CD4-positive, alpha-beta T cell (primary cell): ENCODE measurements at regions not wholly inside any gene's neighbourhood (a gene's known extent, or its start where the extent isn't known, plus 50 kb on each side); places are given as distances from the start of the nearest gene placed in this dataset.

Source experiments
- ATAC-seq: fragments of 200-7000 bp; cut with Tn5 transposase; one replicate; pipeline ENCODE4 v1.10.0; 2022; ENCODE audit warnings: mild to moderate bottlenecking; ENCODE audit not compliant: poor library complexity
- CTCF ChIA-PET: fragments of 350-600 bp; sonication (Branson Sonifier 250); formaldehyde crosslinking; loops from one replicate; lab custom pipeline; 2021; ENCODE audit warnings: antibody characterized with exemption, inconsistent platforms; lab: Charles Lee
- POLR2A ChIA-PET: fragments of 350-600 bp; sonication (Branson Sonifier 250); formaldehyde crosslinking; loops from one replicate; lab custom pipeline; 2021; ENCODE audit warnings: antibody characterized with exemption, inconsistent platforms; lab: Charles Lee
- DNase-seq, 14 experiments: peaks; one replicate each; pipeline ENCODE4 v3.0.0-alpha.2; 2013 to 2020; ENCODE audit warnings: mixed read lengths in 2 of 14
- H3K27ac ChIP-seq, 2 donors: one replicate each; pipeline versions ENCODE4 v1.5.1 to v1.7.0; 2013; ENCODE audit warnings: low read length in 2 of 2, low read depth in 1 of 2, mild to moderate bottlenecking in 1 of 2
- H3K27me3 ChIP-seq, 2 experiments: 1 replicate in 1 of 2; 2 replicates in 1 of 2; pipeline versions ENCODE4 v1.6.1 to v1.7.0; 2013; ENCODE audit warnings: low read length in 2 of 2, control low read depth in 1 of 2, mild to moderate bottlenecking in 1 of 2, moderate library complexity in 1 of 2; ENCODE audit not compliant: insufficient read depth in 2 of 2, control insufficient read depth in 1 of 2
- H3K36me3 ChIP-seq: one replicate; pipeline ENCODE4 v1.6.1; 2013; ENCODE audit warnings: low read length, control low read depth; ENCODE audit not compliant: insufficient read depth
- H3K4me1 ChIP-seq: one replicate; pipeline ENCODE4 v1.6.1; 2013; ENCODE audit warnings: low read length, control low read depth; ENCODE audit not compliant: insufficient read depth
- H3K4me3 ChIP-seq: one replicate; pipeline ENCODE4 v1.5.1; 2013; ENCODE audit warnings: mild to moderate bottlenecking, low read length, moderate library complexity
- H3K9me3 ChIP-seq, 2 experiments: 1 replicate in 1 of 2; 2 replicates in 1 of 2; pipeline versions ENCODE4 v1.6.1 to v1.7.0; 2013; ENCODE audit warnings: low read length in 2 of 2, mild to moderate bottlenecking in 2 of 2, control low read depth in 1 of 2, moderate library complexity in 1 of 2; ENCODE audit not compliant: control insufficient read depth in 1 of 2, insufficient read depth in 1 of 2
- H3K27ac Mint-ChIP-seq: one replicate; pipeline ENCODE4 v1.8.0; 2020; ENCODE audit warnings: mixed read lengths
- H3K27me3 Mint-ChIP-seq: one replicate; pipeline ENCODE4 v1.8.0; 2021; ENCODE audit warnings: mixed read lengths
- H3K36me3 Mint-ChIP-seq: one replicate; pipeline ENCODE4 v1.8.0; 2021; ENCODE audit warnings: low read depth, mixed read lengths
- H3K4me1 Mint-ChIP-seq: one replicate; pipeline ENCODE4 v1.8.0; 2021; ENCODE audit warnings: low read depth, mixed read lengths
- H3K4me3 Mint-ChIP-seq: one replicate; pipeline ENCODE4 v1.8.0; 2020; ENCODE audit warnings: mild to moderate bottlenecking, mixed read lengths
- H3K9me3 Mint-ChIP-seq: one replicate; pipeline ENCODE4 v1.8.0; 2020; ENCODE audit warnings: mixed read lengths
- CTCF ChIP-seq: fragments of 200-600 bp; IDR thresholded peaks from one replicate; pipeline ENCODE4 v1.8.0; 2022; ENCODE audit warnings: antibody characterized with exemption, mild to moderate bottlenecking
- intact Hi-C, 2 experiments: fragments of 100-400 bp; cut with DNase I in 1 of 2; cut with micrococcal nuclease in 1 of 2; formaldehyde crosslinking; loops; one replicate each; pipeline versions ENCODE4 v1.15.1 to v1.9.0; 2023 to 2025; cut with DNase I, micrococcal nuclease

- H3K36me3 Mint-ChIP-seq = no peaks in the 10 kb centered on the region
- Histone ChIP-seq H3K27me3 (no peaks in the 10 kb centered on the region), H3K9me3 (peaks cover 0 to 75% of the 10 kb centered on the region in 2 experiments), H3K4me1 (no peaks in the 10 kb centered on the region), H3K4me3 (no peak overlapping the region), H3K27ac (no peak overlapping the region), H3K36me3 (no peaks in the 10 kb centered on the region)
- ChIA-PET CTCF (no interaction called here), POLR2A (no interaction called here)
- no peaks in the 10 kb centered on the region for H3K27me3 Mint-ChIP-seq
- no peak for TF ChIP-seq CTCF
- DNase-seq = no peak
- no peak overlapping the region for H3K27ac Mint-ChIP-seq
- H3K9me3 Mint-ChIP-seq = no peaks in the 10 kb centered on the region
- no peak overlapping the region for H3K4me3 Mint-ChIP-seq
- intact Hi-C loops = no loop called here
- ATAC-seq = no peak
- H3K4me1 Mint-ChIP-seq = no peaks in the 10 kb centered on the region
Observed at GRCh38 chr5:3339092-3339797, 256.4 kb upstream of the IRX1 start.

- ChIA-PET CTCF (no interaction called here), POLR2A (no interaction called here)
- H3K9me3 ChIP-seq = peaks cover 0 to 75% of the 10 kb centered on the region in 2 experiments
- H3K4me3 ChIP-seq = no peak overlapping the region
- H3K27ac ChIP-seq = no peak overlapping the region
- TF ChIP-seq CTCF = no peak
- DNase-seq = no peak
- no peaks in the 10 kb centered on the region for H3K9me3 Mint-ChIP-seq
- ATAC-seq = no peak
- no peaks in the 10 kb centered on the region for H3K36me3 ChIP-seq
- no peaks in the 10 kb centered on the region for H3K36me3 Mint-ChIP-seq
- no peak overlapping the region for H3K4me3 Mint-ChIP-seq
- no peaks in the 10 kb centered on the region for H3K4me1 Mint-ChIP-seq
- no peaks in the 10 kb centered on the region for H3K4me1 ChIP-seq
- intact Hi-C loops = no loop called here
- no peak overlapping the region for H3K27ac Mint-ChIP-seq
- H3K27me3 Mint-ChIP-seq = no peaks in the 10 kb centered on the region
- H3K27me3 ChIP-seq = no peaks in the 10 kb centered on the region
Observed at GRCh38 chr5:3337812-3338541, 257.7 kb upstream of the IRX1 start.

- no peak overlapping the region for H3K4me3 Mint-ChIP-seq
- H3K9me3 Mint-ChIP-seq = no peaks in the 10 kb centered on the region
- Histone ChIP-seq H3K9me3 (peaks cover 0 to 75% of the 10 kb centered on the region in 2 experiments), H3K27me3 (no peaks in the 10 kb centered on the region), H3K4me1 (no peaks in the 10 kb centered on the region), H3K36me3 (no peaks in the 10 kb centered on the region), H3K4me3 (no peak overlapping the region), H3K27ac (no peak overlapping the region)
- CTCF ChIA-PET = no interaction called here
- no peak for TF ChIP-seq CTCF
- intact Hi-C loops = no loop called here
- POLR2A ChIA-PET = no interaction called here
- no peaks in the 10 kb centered on the region for H3K27me3 Mint-ChIP-seq
- ATAC-seq (no peak), DNase-seq (no peak)
- H3K36me3 Mint-ChIP-seq = no peaks in the 10 kb centered on the region
- H3K27ac Mint-ChIP-seq = no peak overlapping the region
- H3K4me1 Mint-ChIP-seq = no peaks in the 10 kb centered on the region
Observed at GRCh38 chr5:3336666-3337065, 259.0 kb upstream of the IRX1 start.
